ENCODE measurements at regions not wholly inside any gene's neighbourhood (a gene's known extent, or its start where the extent isn't known, plus 50 kb on each side); places are given as distances from the start of the nearest gene placed in this dataset.

GRCh38 chr6:137407816-137408215 is 86.4 kb downstream of the OLIG3 start:
- no peaks in the 10 kb centered on the region for H3K9me3 ChIP-seq (ENCODE audit: insufficient read depth, low read depth, low read length)
- H3K27me3 ChIP-seq (ENCODE audit: insufficient read depth, low read length, poor library complexity, severe bottlenecking), result no peaks in the 10 kb centered on the region
- H3K36me3 ChIP-seq (ENCODE audit: insufficient read depth, low read length), result no peaks in the 10 kb centered on the region
- no peaks in the 10 kb centered on the region for H4K20me1 ChIP-seq (ENCODE audit: insufficient read depth, low read length, poor library complexity, severe bottlenecking)
- H2AFZ ChIP-seq (ENCODE audit: low read length), result no peak overlapping the region
- no peak overlapping the region for H3K4me2 ChIP-seq (ENCODE audit: low read depth, low read length, poor library complexity, severe bottlenecking)
- no peaks in the 10 kb centered on the region for H3K4me1 ChIP-seq (ENCODE audit: insufficient read depth, low read length, poor library complexity, severe bottlenecking)
- no peaks in the 10 kb centered on the region for H3K9me2 ChIP-seq (replicated peaks; ENCODE audit: low read depth, low read length)
- no peak overlapping the region for H3K4me3 ChIP-seq (ENCODE audit: low read length, poor library complexity, severe bottlenecking)
- no peaks in the 10 kb centered on the region for H3F3A ChIP-seq (ENCODE audit: low read depth)
- TF ChIP-seq CTCF (conservative IDR thresholded peaks at IDR 0.05; ENCODE audit: low read length), result no peak
- no peak for TF ChIP-seq EZH2phosphoT487 (IDR thresholded peaks at IDR 0.05; ENCODE audit: borderline replicate concordance)
- H3K9ac ChIP-seq (ENCODE audit: low read depth, low read length, poor library complexity, severe bottlenecking), result no peak overlapping the region
- H3K79me2 ChIP-seq (ENCODE audit: insufficient read depth, low read length), result no peaks in the 10 kb centered on the region

GRCh38 chr6:137405806-137406205 is 88.4 kb downstream of the OLIG3 start:
- Histone ChIP-seq H3K36me3 (ENCODE audit: insufficient read depth, low read length) (no peaks in the 10 kb centered on the region), H3K79me2 (ENCODE audit: insufficient read depth, low read length) (no peaks in the 10 kb centered on the region), H3K4me1 (ENCODE audit: insufficient read depth, low read length, poor library complexity, severe bottlenecking) (no peaks in the 10 kb centered on the region), H3K9ac (ENCODE audit: low read depth, low read length, poor library complexity, severe bottlenecking) (no peak overlapping the region), H3K9me2 (replicated peaks; ENCODE audit: low read depth, low read length) (no peaks in the 10 kb centered on the region), H4K20me1 (ENCODE audit: insufficient read depth, low read length, poor library complexity, severe bottlenecking) (no peaks in the 10 kb centered on the region), H2AFZ (ENCODE audit: low read length) (no peak overlapping the region), H3K4me3 (ENCODE audit: low read length, poor library complexity, severe bottlenecking) (no peak overlapping the region), H3K9me3 (ENCODE audit: insufficient read depth, low read depth, low read length) (no peaks in the 10 kb centered on the region), H3K4me2 (ENCODE audit: low read depth, low read length, poor library complexity, severe bottlenecking) (no peak overlapping the region), H3F3A (ENCODE audit: low read depth) (no peaks in the 10 kb centered on the region), H3K27me3 (ENCODE audit: insufficient read depth, low read length, poor library complexity, severe bottlenecking) (no peaks in the 10 kb centered on the region)
- TF ChIP-seq CTCF (conservative IDR thresholded peaks at IDR 0.05; ENCODE audit: low read length), result no peak
- no peak for TF ChIP-seq EZH2phosphoT487 (IDR thresholded peaks at IDR 0.05; ENCODE audit: borderline replicate concordance)

- Histone ChIP-seq H3F3A (ENCODE audit: low read depth) (no peaks in the 10 kb centered on the region), H2AFZ (ENCODE audit: low read length) (no peak overlapping the region), H3K27me3 (ENCODE audit: insufficient read depth, low read length, poor library complexity, severe bottlenecking) (no peaks in the 10 kb centered on the region), H3K9ac (ENCODE audit: low read depth, low read length, poor library complexity, severe bottlenecking) (no peak overlapping the region), H3K9me3 (ENCODE audit: insufficient read depth, low read depth, low read length) (no peaks in the 10 kb centered on the region), H4K20me1 (ENCODE audit: insufficient read depth, low read length, poor library complexity, severe bottlenecking) (no peaks in the 10 kb centered on the region), H3K4me3 (ENCODE audit: low read length, poor library complexity, severe bottlenecking) (no peak overlapping the region), H3K4me2 (ENCODE audit: low read depth, low read length, poor library complexity, severe bottlenecking) (no peak overlapping the region), H3K9me2 (replicated peaks; ENCODE audit: low read depth, low read length) (no peaks in the 10 kb centered on the region), H3K79me2 (ENCODE audit: insufficient read depth, low read length) (no peaks in the 10 kb centered on the region), H3K36me3 (ENCODE audit: insufficient read depth, low read length) (no peaks in the 10 kb centered on the region), H3K4me1 (ENCODE audit: insufficient read depth, low read length, poor library complexity, severe bottlenecking) (no peaks in the 10 kb centered on the region)
- no peak for TF ChIP-seq CTCF (conservative IDR thresholded peaks at IDR 0.05; ENCODE audit: low read length)
- TF ChIP-seq EZH2phosphoT487 (IDR thresholded peaks at IDR 0.05; ENCODE audit: borderline replicate concordance), result no peak
Measured at GRCh38 chr6:137403855-137404254, 90.3 kb downstream of the OLIG3 start.
